Nephron progenitor cell (in vitro differentiated cells): ENCODE measurements at regions not wholly inside any gene's neighbourhood (a gene's known extent, or its start where the extent isn't known, plus 50 kb on each side); places are given as distances from the start of the nearest gene placed in this dataset.
"Not testable (repeated sequence)": the region's sequence is repeated elsewhere in the genome, so short reads cannot be mapped to it uniquely, and the experiment has no call there.

Experiments used
- DNase-seq: peaks from one replicate; pipeline ENCODE4 v3.0.0; 2021
- H3K27ac Mint-ChIP-seq: 2 replicates; pipeline ENCODE4 v1.8.0; 2021; ENCODE audit warnings: mild to moderate bottlenecking, moderate library complexity, mixed read lengths
- H3K27me3 Mint-ChIP-seq: 2 replicates; pipeline ENCODE4 v1.8.0; 2021; ENCODE audit warnings: mild to moderate bottlenecking, low read depth, mixed read lengths; ENCODE audit not compliant: poor library complexity
- H3K36me3 Mint-ChIP-seq: 2 replicates; pipeline ENCODE4 v1.8.0; 2021; ENCODE audit warnings: low read depth, mixed read lengths
- H3K4me1 Mint-ChIP-seq: 2 replicates; pipeline ENCODE4 v1.8.0; 2021; ENCODE audit warnings: mixed read lengths
- H3K4me3 Mint-ChIP-seq: 2 replicates; pipeline ENCODE4 v1.8.0; 2021; ENCODE audit warnings: mild to moderate bottlenecking, moderate library complexity, mixed read lengths
- H3K9me3 Mint-ChIP-seq: 2 replicates; pipeline ENCODE4 v1.8.0; 2021; ENCODE audit warnings: mild to moderate bottlenecking, moderate library complexity, mixed read lengths
- CTCF ChIP-seq: fragments of 200-600 bp; sonication (generic); IDR thresholded peaks from 2 replicates; pipeline ENCODE4 v1.5.0; 2021; ENCODE audit warnings: antibody characterized with exemption

GRCh38 chr17:71866095-71866494, 254.7 kb upstream of the SOX9 start:
- H3K4me1 Mint-ChIP-seq, result peaks cover 14% of the 10 kb centered on the region
- no peaks in the 10 kb centered on the region for H3K9me3 Mint-ChIP-seq
- peaks cover 15% of the 10 kb centered on the region for H3K27me3 Mint-ChIP-seq
- no peak for DNase-seq
- H3K4me3 Mint-ChIP-seq, result no peak overlapping the region
- no peak overlapping the region for H3K27ac Mint-ChIP-seq
- TF ChIP-seq CTCF, result no peak
- H3K36me3 Mint-ChIP-seq, result no peaks in the 10 kb centered on the region

- TF ChIP-seq CTCF, result no peak
- Mint-ChIP-seq H3K4me1 (peaks cover 14% of the 10 kb centered on the region), H3K27me3 (peaks cover 15% of the 10 kb centered on the region), H3K9me3 (peaks cover 11% of the 10 kb centered on the region), H3K27ac (no peak overlapping the region), H3K4me3 (no peak overlapping the region), H3K36me3 (no peaks in the 10 kb centered on the region)
- DNase-seq, result no peak
These were observed 251.5 kb upstream of the SOX9 start for GRCh38 chr17:71869293-71869692.

GRCh38 chr17:71869841-71870545, 250.8 kb upstream of the SOX9 start:
- no peak for DNase-seq
- H3K36me3 Mint-ChIP-seq, result no peaks in the 10 kb centered on the region
- no peak for TF ChIP-seq CTCF
- peaks cover 18% of the 10 kb centered on the region for H3K9me3 Mint-ChIP-seq
- peaks cover 9% of the 10 kb centered on the region for H3K4me1 Mint-ChIP-seq
- no peak overlapping the region for H3K4me3 Mint-ChIP-seq
- H3K27ac Mint-ChIP-seq, result no peak overlapping the region
- peaks cover 13% of the 10 kb centered on the region for H3K27me3 Mint-ChIP-seq

GRCh38 chr17:71870546-71870862, 250.3 kb upstream of the SOX9 start:
- H3K27ac Mint-ChIP-seq, result no peak overlapping the region
- H3K9me3 Mint-ChIP-seq, result peaks cover 19% of the 10 kb centered on the region
- H3K36me3 Mint-ChIP-seq, result no peaks in the 10 kb centered on the region
- TF ChIP-seq CTCF, result no peak
- peaks cover 16% of the 10 kb centered on the region for H3K27me3 Mint-ChIP-seq
- H3K4me3 Mint-ChIP-seq, result no peak overlapping the region
- H3K4me1 Mint-ChIP-seq, result peaks cover 5% of the 10 kb centered on the region
- no peak for DNase-seq

- Mint-ChIP-seq H3K27me3 (peaks cover 10% of the 10 kb centered on the region), H3K9me3 (peaks cover 23% of the 10 kb centered on the region), H3K27ac (no peak overlapping the region), H3K4me1 (no peaks in the 10 kb centered on the region), H3K4me3 (no peak overlapping the region), H3K36me3 (no peaks in the 10 kb centered on the region)
- DNase-seq, result no peak
- no peak for TF ChIP-seq CTCF
These were observed 247.9 kb upstream of the SOX9 start for GRCh38 chr17:71872843-71873485.

- Mint-ChIP-seq H3K9me3 (peaks cover 32% of the 10 kb centered on the region), H3K27me3 (peaks cover 14% of the 10 kb centered on the region)
- H3K4me1 Mint-ChIP-seq, H3K27ac Mint-ChIP-seq, H3K36me3 Mint-ChIP-seq, DNase-seq, H3K4me3 Mint-ChIP-seq: not testable (repeated sequence)
These were observed 246.0 kb upstream of the SOX9 start for GRCh38 chr17:71874773-71875172.
